Small intestine (tissue), 7 donors: ENCODE measurements at regions not wholly inside any gene's neighbourhood (a gene's known extent, or its start where the extent isn't known, plus 50 kb on each side); places are given as distances from the start of the nearest gene placed in this dataset.
"Not testable (repeated sequence)": the region's sequence is repeated elsewhere in the genome, so short reads cannot be mapped to it uniquely, and the experiment has no call there.

Experiments
- DNase-seq, 2 donors: peaks; one replicate each; pipeline versions ENCODE4 v3.0.0 to v3.0.0-alpha.2; 2013
- FAIRE-seq: peaks from 2 replicates; lab custom pipeline; 2012; peaks lifted over from hg19 to GRCh38; lab: Jason Lieb, UNC
- H3K27ac ChIP-seq, 3 donors: one replicate each; pipeline ENCODE4 v1.5.1; 2013; ENCODE audit warnings: low read length in 2 of 3, mild to moderate bottlenecking in 2 of 3, control low read depth in 1 of 3, inconsistent platforms in 1 of 3, low read depth in 1 of 3, moderate library complexity in 1 of 3
- H3K27me3 ChIP-seq, 3 donors: one replicate each; pipeline ENCODE4 v1.6.1; 2013; ENCODE audit warnings: low read length in 3 of 3, inconsistent platforms in 1 of 3; ENCODE audit not compliant: control insufficient read depth in 3 of 3, insufficient read depth in 3 of 3
- H3K36me3 ChIP-seq, 3 donors: one replicate each; pipeline ENCODE4 v1.6.1; 2013; ENCODE audit warnings: low read length in 3 of 3, inconsistent platforms in 1 of 3, low read depth in 1 of 3, mild to moderate bottlenecking in 1 of 3, moderate library complexity in 1 of 3; ENCODE audit not compliant: control insufficient read depth in 3 of 3, insufficient read depth in 2 of 3
- H3K4me1 ChIP-seq, 3 donors: one replicate each; pipeline ENCODE4 v1.6.1; 2013; ENCODE audit warnings: low read length in 2 of 3, inconsistent platforms in 1 of 3, low read depth in 1 of 3, mild to moderate bottlenecking in 1 of 3, moderate library complexity in 1 of 3; ENCODE audit not compliant: control insufficient read depth in 3 of 3, insufficient read depth in 2 of 3
- H3K4me3 ChIP-seq, 3 donors: one replicate each; pipeline ENCODE4 v1.5.1; 2013; ENCODE audit warnings: low read length in 3 of 3, control low read depth in 1 of 3, inconsistent platforms in 1 of 3, low read depth in 1 of 3, mild to moderate bottlenecking in 1 of 3, moderate library complexity in 1 of 3
- H3K9me3 ChIP-seq, 2 donors: one replicate each; pipeline ENCODE4 v1.6.1; 2013; ENCODE audit warnings: low read depth in 1 of 2, low read length in 1 of 2; ENCODE audit not compliant: control insufficient read depth in 2 of 2, insufficient read depth in 1 of 2
- WGBS, 3 donors: extraction: QIAGEN DNeasy Blood & Tissue Kit; methylation state at CpG; one replicate each; pipeline ENCODE4 v1.1.7; 2013; 5-methylcytosine and 5-hydroxymethylcytosine counted together
- donor health status: healthy with polysubstance abuse.
- donor health status: control.
- donor health status: control.
- donor health status: Bipolar disorder and iron deficiency.
- donor health status: healthy.

DNA sequence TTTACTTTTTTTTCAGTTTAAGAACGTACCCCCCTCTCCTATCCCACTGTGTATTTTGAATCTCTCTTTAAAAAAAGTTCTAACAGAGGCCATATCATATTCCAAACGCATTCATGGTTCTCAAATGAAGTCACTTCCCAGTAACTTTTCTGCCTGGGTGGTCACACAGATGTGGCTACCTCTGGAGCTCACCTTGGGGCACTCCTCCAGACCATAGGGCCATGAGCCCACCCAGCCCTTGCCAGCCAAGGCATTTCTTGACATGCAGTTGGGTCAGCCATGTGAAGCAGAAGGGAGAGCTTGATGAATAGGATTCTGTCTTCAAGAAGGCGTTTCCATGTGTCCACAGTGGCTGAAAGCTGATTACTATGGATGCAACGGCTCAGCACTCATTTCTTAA lies 239.3 kb downstream of the RAB11FIP2 start:
- no peaks in the 10 kb centered on the region for H3K36me3 ChIP-seq
- no peaks in the 10 kb centered on the region for H3K27me3 ChIP-seq
- peaks cover 0 to 7% (median 6%) of the 10 kb centered on the region in 3 donors for H3K4me1 ChIP-seq
- no peak for FAIRE-seq
- H3K4me3 ChIP-seq: no peak overlapping the region
- no peak for DNase-seq
- H3K9me3 ChIP-seq: peaks cover 0 to 6% of the 10 kb centered on the region in 2 donors
- 62 to 81% (median 75%) methylated on average over 4 of the region's 4 CpGs for WGBS, 3 donors
- no peak overlapping the region for H3K27ac ChIP-seq

DNA sequence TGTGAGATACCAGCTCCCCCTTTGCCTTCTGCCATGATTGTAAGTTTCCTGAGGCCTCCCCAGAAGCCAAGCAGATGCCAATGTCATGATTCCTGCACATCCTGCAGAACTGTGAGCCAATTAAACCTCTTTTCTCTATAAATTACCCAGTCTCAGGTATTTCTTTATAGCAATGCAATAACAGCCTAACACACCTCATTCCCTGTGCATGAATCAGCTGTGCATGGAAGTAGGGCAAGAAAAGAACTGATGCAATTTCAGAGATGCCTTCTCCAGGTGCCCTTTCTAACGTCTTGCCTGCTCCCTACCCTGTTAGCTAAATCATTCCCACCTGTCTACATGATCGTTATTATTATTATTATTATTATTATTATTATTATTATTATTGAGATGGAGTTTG lies 230.9 kb downstream of the RAB11FIP2 start:
- not testable (repeated sequence) for H3K27me3 ChIP-seq, FAIRE-seq, H3K36me3 ChIP-seq, H3K4me3 ChIP-seq, H3K4me1 ChIP-seq, DNase-seq, H3K9me3 ChIP-seq, H3K27ac ChIP-seq
- WGBS, 3 donors: 67 to 77% (median 74%) methylated on average over 2 of the region's 2 CpGs

DNA sequence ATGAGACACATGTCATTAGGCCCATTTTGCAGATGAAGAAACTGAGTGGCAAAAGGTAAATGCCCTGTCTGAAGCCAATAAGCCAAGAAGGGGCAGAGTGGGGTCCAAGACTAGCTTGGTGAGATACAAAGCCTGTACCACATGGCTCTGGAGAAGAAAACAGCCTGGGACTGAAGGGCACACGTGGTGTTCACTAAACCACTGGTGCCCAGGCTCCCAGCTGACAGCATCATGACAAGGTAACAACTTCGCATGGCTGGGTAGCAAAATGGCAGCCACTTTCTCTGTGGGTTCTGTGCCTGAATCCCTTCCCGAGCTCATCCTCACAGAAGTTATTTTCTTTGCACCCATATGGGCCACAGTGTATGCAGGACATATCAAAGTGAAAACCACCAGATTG lies 229.6 kb downstream of the RAB11FIP2 start:
- WGBS, 3 donors: 84 to 92% (median 89%) methylated on average over 3 of the region's 3 CpGs
- H3K27ac ChIP-seq: no peak overlapping the region
- FAIRE-seq: no peak
- no peak overlapping the region for H3K4me3 ChIP-seq
- H3K27me3 ChIP-seq: peaks cover 0 to 6% (median 0%) of the 10 kb centered on the region in 3 donors
- peaks cover 0 to 8% (median 0%) of the 10 kb centered on the region in 3 donors for H3K4me1 ChIP-seq
- no peaks in the 10 kb centered on the region for H3K36me3 ChIP-seq
- no peaks in the 10 kb centered on the region for H3K9me3 ChIP-seq
- DNase-seq: no peak

DNA sequence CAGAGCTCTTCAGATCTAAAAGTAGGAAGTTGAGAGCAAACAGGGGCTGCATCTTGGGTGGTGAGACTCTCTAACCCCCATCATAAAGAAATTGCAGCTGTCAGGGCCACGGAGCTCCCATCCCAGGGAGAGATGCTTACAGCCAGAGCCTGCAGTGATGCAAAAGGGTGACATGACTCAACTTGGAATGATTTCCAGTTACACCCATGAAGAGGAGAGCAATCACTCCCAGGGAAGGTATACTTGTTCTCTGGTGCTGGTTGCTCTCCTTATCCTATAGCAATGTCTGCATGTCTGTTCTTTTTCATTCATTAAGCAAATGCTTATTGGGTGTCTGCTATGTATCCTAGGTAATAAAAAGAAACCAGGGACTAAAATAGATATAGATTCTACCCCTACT lies 228.0 kb downstream of the RAB11FIP2 start:
- peaks cover 0 to 8% (median 0%) of the 10 kb centered on the region in 3 donors for H3K4me1 ChIP-seq
- no peak for DNase-seq
- WGBS, 3 donors: 50 to 88% (median 68%) methylated on average over 1 of the region's 1 CpG
- H3K9me3 ChIP-seq: no peaks in the 10 kb centered on the region
- peaks cover 0 to 6% (median 0%) of the 10 kb centered on the region in 3 donors for H3K27me3 ChIP-seq
- H3K36me3 ChIP-seq: no peaks in the 10 kb centered on the region
- no peak overlapping the region for H3K27ac ChIP-seq
- FAIRE-seq: no peak
- H3K4me3 ChIP-seq: no peak overlapping the region

DNA sequence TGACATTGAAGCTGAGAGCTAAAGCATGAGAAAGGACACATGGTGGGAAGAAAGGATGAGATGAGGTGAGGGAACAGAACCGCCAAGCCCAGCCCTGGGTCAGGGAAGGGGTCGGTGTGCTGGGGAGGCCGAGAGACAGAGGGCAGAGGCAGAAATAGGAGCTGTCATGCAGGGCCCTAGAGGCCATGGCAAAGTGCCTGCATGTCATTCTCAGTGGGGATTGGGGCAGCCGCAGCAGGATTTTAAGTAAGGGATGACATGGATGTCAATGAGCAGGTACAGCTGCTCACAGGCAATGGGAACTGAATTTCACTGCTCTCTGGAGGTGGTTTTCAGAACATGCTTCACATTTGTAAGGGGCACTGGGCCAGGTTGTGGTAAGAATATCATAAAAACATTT lies 227.4 kb downstream of the RAB11FIP2 start:
- Histone ChIP-seq H3K4me1 (peaks cover 0 to 8% (median 0%) of the 10 kb centered on the region in 3 donors), H3K27ac (no peak overlapping the region), H3K36me3 (no peaks in the 10 kb centered on the region), H3K4me3 (no peak overlapping the region), H3K9me3 (no peaks in the 10 kb centered on the region), H3K27me3 (peaks cover 0 to 6% (median 0%) of the 10 kb centered on the region in 3 donors)
- FAIRE-seq (no peak), DNase-seq (no peak)
- WGBS, 3 donors: 70 to 88% (median 84%) methylated on average over 4 of the region's 4 CpGs

DNA sequence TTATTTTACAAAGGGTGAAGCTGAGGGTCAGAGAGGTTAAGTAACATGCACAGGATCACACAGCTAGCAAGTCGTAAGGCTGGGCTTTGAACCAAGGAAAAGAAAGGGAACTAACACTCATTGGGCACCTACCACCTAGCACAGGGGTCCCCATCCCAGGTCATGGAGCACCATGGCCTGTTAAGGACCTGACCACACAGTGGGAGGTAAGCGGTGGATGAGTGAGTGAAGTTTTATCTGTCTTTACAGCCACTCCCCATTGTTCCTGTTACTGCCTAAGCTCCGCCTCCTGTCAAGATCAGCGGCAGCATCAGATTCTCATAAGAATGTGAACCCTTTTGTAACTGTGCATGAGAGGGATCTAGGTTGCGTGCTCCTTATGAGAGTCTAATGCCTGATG lies 222.8 kb downstream of the RAB11FIP2 start:
- no peaks in the 10 kb centered on the region for H3K36me3 ChIP-seq
- no peaks in the 10 kb centered on the region for H3K9me3 ChIP-seq
- peaks cover 0 to 8% (median 0%) of the 10 kb centered on the region in 3 donors for H3K4me1 ChIP-seq
- FAIRE-seq: no peak
- no peak overlapping the region for H3K4me3 ChIP-seq
- H3K27me3 ChIP-seq: peaks cover 0 to 6% (median 2%) of the 10 kb centered on the region in 3 donors
- no peak for DNase-seq
- WGBS, 3 donors: 71 to 78% (median 72%) methylated on average over 5 of the region's 5 CpGs
- no peak overlapping the region for H3K27ac ChIP-seq

DNA sequence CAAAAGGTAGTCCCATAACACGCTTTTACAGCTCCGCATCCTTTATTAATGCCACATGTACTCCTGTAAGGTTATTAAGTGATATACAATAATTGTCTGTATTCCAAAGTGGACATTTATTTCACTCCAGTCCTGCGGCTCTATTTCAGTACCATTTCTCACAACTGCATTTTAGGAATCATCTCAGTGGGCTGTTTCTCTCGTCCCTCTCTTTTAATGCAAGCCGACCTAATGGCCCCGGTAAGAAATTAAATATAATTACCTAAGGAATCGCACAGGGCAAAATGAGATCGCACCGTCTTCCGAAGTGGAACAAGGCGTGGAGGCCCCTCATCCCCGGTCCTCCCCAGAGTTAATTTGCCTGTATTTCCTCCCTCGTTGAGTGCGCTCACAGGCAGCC lies 216.5 kb downstream of the RAB11FIP2 start:
- no peak overlapping the region for H3K27ac ChIP-seq
- H3K9me3 ChIP-seq: no peaks in the 10 kb centered on the region
- no peaks in the 10 kb centered on the region for H3K36me3 ChIP-seq
- no peak overlapping the region for H3K4me3 ChIP-seq
- WGBS, 3 donors: 84 to 91% (median 88%) methylated on average over 14 of the region's 14 CpGs
- FAIRE-seq: no peak
- H3K27me3 ChIP-seq: peaks cover 0 to 2% (median 0%) of the 10 kb centered on the region in 3 donors
- DNase-seq: no peak
- no peaks in the 10 kb centered on the region for H3K4me1 ChIP-seq

DNA sequence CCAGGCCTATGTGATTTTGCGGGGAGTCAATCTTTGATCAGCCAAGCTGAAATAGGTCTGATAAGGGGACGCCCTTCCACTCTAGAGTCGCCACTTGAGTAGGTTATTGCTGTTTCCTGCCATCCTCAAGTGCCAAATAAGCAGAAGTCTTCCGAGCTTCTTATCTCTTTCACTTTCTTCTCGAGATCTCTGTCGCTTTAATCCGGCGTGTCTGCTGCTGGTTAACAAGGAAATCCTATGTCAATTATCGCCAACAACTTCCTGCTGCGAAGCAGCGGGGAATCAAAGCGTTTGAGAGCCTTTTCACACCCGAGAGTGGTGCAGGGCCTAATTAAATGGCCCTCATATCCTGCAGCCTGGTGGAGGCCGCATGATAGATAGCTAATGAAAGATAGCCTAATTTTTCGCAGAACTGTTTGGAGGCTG lies 215.9 kb downstream of the RAB11FIP2 start:
- no peaks in the 10 kb centered on the region for H3K36me3 ChIP-seq
- H3K9me3 ChIP-seq: no peaks in the 10 kb centered on the region
- H3K27ac ChIP-seq: peak overlapping the region in 1 of 3 donors; percentile 57
- H3K4me1 ChIP-seq: no peaks in the 10 kb centered on the region
- 14 to 28% (median 18%) methylated on average over 15 of the region's 15 CpGs for WGBS, 3 donors
- H3K27me3 ChIP-seq: no peaks in the 10 kb centered on the region
- FAIRE-seq (no peak), DNase-seq (peak in 1 of 2 donors; percentile 73)
- H3K4me3 ChIP-seq: no peak overlapping the region
